ENCODE measurements at regions not wholly inside any gene's neighbourhood (a gene's known extent, or its start where the extent isn't known, plus 50 kb on each side); places are given as distances from the start of the nearest gene placed in this dataset.

DNA sequence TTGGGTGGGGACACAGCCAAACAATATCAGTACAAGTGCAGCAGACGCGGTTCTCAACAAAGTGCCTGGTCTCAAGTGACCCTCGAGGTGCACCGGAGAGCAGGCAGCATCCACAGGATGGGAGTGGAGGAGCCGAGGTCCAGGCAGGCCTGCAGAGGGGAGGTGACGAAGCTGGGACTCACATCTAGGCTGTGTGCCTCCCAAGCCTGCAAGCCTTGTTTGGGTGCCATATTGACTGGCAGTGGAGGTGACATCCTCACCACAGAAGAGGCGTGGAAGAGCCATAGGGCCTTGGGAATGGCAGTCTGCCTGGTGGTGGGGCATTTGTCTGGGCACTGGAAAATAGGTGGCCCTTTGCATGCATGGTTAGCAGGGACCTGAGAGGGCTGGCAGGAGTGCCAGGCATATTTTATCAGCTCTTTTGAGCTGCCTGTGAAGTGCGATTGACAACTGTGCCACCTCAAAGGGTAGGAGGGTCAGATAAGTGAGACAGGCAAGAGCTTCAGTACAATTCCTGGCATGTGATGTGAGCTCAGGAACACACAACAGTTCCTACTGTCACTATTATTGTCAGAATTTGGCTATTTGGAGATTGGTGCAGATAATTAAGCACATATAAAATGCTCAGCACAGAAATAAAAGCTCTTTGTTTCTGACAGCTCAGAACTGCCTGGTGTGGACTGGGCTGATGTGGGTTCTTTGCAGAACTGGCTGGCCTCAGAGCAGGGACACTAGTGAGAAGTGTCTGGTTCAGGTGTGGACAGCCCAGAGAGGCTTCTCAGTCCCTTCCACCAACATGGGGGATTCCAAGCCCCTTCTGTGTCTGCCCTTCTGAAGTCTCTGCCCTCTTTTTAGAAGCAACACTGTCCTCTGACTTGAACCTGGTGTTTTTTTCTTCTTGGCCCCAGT lies 347.6 kb upstream of the AJAP1 start:
- peaks cover 0 to 5% (median 0%) of the 10 kb centered on the region in 9 donors for H3K27me3 ChIP-seq
- no peak overlapping the region for H3K27ac ChIP-seq
- ATAC-seq (peak in 3 of 4 donors; percentile 74 to 86 (median 81)), DNase-seq (peak in 1 of 5 donors; percentile 53)
- no peak overlapping the region for H3K4me3 ChIP-seq
- no peaks in the 10 kb centered on the region for H3K9me3 ChIP-seq
- no peaks in the 10 kb centered on the region for H3K36me3 ChIP-seq
- no peak for TF ChIP-seq POLR2A (IDR thresholded peaks at IDR 0.05)
- TF ChIP-seq, protein P1, sequence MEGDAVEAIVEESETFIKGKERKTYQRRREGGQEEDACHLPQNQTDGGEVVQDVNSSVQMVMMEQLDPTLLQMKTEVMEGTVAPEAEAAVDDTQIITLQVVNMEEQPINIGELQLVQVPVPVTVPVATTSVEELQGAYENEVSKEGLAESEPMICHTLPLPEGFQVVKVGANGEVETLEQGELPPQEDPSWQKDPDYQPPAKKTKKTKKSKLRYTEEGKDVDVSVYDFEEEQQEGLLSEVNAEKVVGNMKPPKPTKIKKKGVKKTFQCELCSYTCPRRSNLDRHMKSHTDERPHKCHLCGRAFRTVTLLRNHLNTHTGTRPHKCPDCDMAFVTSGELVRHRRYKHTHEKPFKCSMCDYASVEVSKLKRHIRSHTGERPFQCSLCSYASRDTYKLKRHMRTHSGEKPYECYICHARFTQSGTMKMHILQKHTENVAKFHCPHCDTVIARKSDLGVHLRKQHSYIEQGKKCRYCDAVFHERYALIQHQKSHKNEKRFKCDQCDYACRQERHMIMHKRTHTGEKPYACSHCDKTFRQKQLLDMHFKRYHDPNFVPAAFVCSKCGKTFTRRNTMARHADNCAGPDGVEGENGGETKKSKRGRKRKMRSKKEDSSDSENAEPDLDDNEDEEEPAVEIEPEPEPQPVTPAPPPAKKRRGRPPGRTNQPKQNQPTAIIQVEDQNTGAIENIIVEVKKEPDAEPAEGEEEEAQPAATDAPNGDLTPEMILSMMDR (IDR thresholded peaks at IDR 0.05), result no peak
- H3K4me1 ChIP-seq, result no peaks in the 10 kb centered on the region
- intact Hi-C loops (cut with DNase I), result no loop called here
- 60 to 77% (median 66%) methylated on average over 8 of the region's 8 CpGs for WGBS, 4 donors

- H3K9me3 ChIP-seq, result no peaks in the 10 kb centered on the region
- 36 to 44% (median 40%) methylated on average over 2 of the region's 2 CpGs for WGBS, 4 donors
- H3K4me1 ChIP-seq, result no peaks in the 10 kb centered on the region
- no peak overlapping the region for H3K4me3 ChIP-seq
- ATAC-seq, result no peak
- no peak for TF ChIP-seq POLR2A (IDR thresholded peaks at IDR 0.05)
- TF ChIP-seq, protein P1 (IDR thresholded peaks at IDR 0.05), result no peak
- DNase-seq, result no peak
- no peaks in the 10 kb centered on the region for H3K36me3 ChIP-seq
- H3K27me3 ChIP-seq, result peaks cover 0 to 5% (median 0%) of the 10 kb centered on the region in 9 donors
- H3K27ac ChIP-seq, result no peak overlapping the region
- intact Hi-C loops (cut with DNase I), result no loop called here
These were observed 347.0 kb upstream of the AJAP1 start for GRCh38 chr1:4307468-4307845.

- no peak for DNase-seq
- intact Hi-C loops (cut with DNase I), result no loop called here
- TF ChIP-seq, protein P1 (IDR thresholded peaks at IDR 0.05), result no peak
- TF ChIP-seq POLR2A (IDR thresholded peaks at IDR 0.05), result no peak
- Histone ChIP-seq H3K27me3 (peaks cover 0 to 5% (median 0%) of the 10 kb centered on the region in 9 donors), H3K4me3 (no peak overlapping the region), H3K36me3 (no peaks in the 10 kb centered on the region), H3K27ac (no peak overlapping the region), H3K9me3 (peaks cover 0 to under 1% (median 0%) of the 10 kb centered on the region in 12 donors), H3K4me1 (no peaks in the 10 kb centered on the region)
- WGBS, 4 donors, result 72 to 78% (median 77%) methylated on average over 15 of the region's 15 CpGs
- no peak for ATAC-seq
These were observed 346.4 kb upstream of the AJAP1 start for GRCh38 chr1:4307911-4308545.

- H3K4me1 ChIP-seq, result no peaks in the 10 kb centered on the region
- H3K36me3 ChIP-seq, result no peaks in the 10 kb centered on the region
- DNase-seq, result no peak
- WGBS, 4 donors, result 62 to 75% (median 69%) methylated on average over 9 of the region's 9 CpGs
- H3K4me3 ChIP-seq, result no peak overlapping the region
- H3K9me3 ChIP-seq, result peaks cover 0 to 8% (median under 1%) of the 10 kb centered on the region in 12 donors
- intact Hi-C loops (cut with DNase I), result no loop called here
- TF ChIP-seq, protein P1 (IDR thresholded peaks at IDR 0.05), result no peak
- no peak for TF ChIP-seq POLR2A (IDR thresholded peaks at IDR 0.05)
- no peak overlapping the region for H3K27ac ChIP-seq
- ATAC-seq, result no peak
- peaks cover 0 to 5% (median 0%) of the 10 kb centered on the region in 9 donors for H3K27me3 ChIP-seq
These were observed 345.6 kb upstream of the AJAP1 start for GRCh38 chr1:4308806-4309205.
